GM12892 (cell line): ENCODE measurements at regions not wholly inside any gene's neighbourhood (a gene's known extent, or its start where the extent isn't known, plus 50 kb on each side); places are given as distances from the start of the nearest gene placed in this dataset.

ENCODE experiments used
- POLR2A ChIP-seq: IDR thresholded peaks from 2 replicates; pipeline ENCODE4 v1.6.1; 2011; ENCODE audit warnings: low read depth, low read length, control low read depth
- POLR2AphosphoS5 ChIP-seq: IDR thresholded peaks from 2 replicates; pipeline ENCODE4 v1.6.1; 2011; ENCODE audit warnings: low read depth, low read length, control low read depth
- TAF1 ChIP-seq: IDR thresholded peaks from 2 replicates; pipeline ENCODE4 v1.6.1; 2011; ENCODE audit warnings: low read depth, mild to moderate bottlenecking, control low read depth, low read length, borderline replicate concordance

GRCh38 chr2:144706647-144707046, 186.7 kb upstream of the ZEB2 start:
- TF ChIP-seq POLR2A, result no peak
- TF ChIP-seq TAF1, result no peak
- no peak for TF ChIP-seq POLR2AphosphoS5
